WI38 (cell line): ENCODE measurements at regions not wholly inside any gene's neighbourhood (a gene's known extent, or its start where the extent isn't known, plus 50 kb on each side); places are given as distances from the start of the nearest gene placed in this dataset.
"Not testable (repeated sequence)": the region's sequence is repeated elsewhere in the genome, so short reads cannot be mapped to it uniquely, and the experiment has no call there.

Experiments
- H3K4me3 ChIP-seq: 2 replicates; pipeline ENCODE4 v1.5.1; 2011; ENCODE audit warnings: low read depth, mild to moderate bottlenecking, control low read depth, low read length
- TF ChIP-seq, protein P1 (sequence below): IDR thresholded peaks from 2 replicates; pipeline ENCODE4 v1.5.1; 2012; ENCODE audit warnings: low read depth, mild to moderate bottlenecking, control low read depth, low read length

DNA sequence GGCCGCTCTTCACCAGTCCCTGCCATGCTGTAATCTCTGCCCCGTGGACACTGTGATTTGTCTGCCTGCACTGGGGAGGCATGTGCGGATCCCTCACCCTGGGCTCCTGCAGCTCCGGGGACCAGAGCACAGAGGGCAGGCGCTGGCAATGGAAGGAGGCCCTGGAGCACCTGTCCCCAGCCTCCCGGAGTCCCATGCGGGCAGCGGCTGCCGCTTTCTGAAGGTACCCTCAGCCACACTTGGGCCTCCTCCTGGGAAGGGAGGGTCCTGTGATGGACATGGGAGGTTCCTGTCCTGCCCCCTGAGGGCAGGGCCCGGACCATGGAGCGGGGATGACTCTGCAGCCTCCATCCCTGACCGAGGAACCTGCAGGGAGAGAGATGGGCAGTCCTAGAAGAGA is 297.4 kb upstream of the SFSWAP start:
- TF ChIP-seq, protein P1, sequence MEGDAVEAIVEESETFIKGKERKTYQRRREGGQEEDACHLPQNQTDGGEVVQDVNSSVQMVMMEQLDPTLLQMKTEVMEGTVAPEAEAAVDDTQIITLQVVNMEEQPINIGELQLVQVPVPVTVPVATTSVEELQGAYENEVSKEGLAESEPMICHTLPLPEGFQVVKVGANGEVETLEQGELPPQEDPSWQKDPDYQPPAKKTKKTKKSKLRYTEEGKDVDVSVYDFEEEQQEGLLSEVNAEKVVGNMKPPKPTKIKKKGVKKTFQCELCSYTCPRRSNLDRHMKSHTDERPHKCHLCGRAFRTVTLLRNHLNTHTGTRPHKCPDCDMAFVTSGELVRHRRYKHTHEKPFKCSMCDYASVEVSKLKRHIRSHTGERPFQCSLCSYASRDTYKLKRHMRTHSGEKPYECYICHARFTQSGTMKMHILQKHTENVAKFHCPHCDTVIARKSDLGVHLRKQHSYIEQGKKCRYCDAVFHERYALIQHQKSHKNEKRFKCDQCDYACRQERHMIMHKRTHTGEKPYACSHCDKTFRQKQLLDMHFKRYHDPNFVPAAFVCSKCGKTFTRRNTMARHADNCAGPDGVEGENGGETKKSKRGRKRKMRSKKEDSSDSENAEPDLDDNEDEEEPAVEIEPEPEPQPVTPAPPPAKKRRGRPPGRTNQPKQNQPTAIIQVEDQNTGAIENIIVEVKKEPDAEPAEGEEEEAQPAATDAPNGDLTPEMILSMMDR = no peak
- H3K4me3 ChIP-seq = no peak overlapping the region

DNA sequence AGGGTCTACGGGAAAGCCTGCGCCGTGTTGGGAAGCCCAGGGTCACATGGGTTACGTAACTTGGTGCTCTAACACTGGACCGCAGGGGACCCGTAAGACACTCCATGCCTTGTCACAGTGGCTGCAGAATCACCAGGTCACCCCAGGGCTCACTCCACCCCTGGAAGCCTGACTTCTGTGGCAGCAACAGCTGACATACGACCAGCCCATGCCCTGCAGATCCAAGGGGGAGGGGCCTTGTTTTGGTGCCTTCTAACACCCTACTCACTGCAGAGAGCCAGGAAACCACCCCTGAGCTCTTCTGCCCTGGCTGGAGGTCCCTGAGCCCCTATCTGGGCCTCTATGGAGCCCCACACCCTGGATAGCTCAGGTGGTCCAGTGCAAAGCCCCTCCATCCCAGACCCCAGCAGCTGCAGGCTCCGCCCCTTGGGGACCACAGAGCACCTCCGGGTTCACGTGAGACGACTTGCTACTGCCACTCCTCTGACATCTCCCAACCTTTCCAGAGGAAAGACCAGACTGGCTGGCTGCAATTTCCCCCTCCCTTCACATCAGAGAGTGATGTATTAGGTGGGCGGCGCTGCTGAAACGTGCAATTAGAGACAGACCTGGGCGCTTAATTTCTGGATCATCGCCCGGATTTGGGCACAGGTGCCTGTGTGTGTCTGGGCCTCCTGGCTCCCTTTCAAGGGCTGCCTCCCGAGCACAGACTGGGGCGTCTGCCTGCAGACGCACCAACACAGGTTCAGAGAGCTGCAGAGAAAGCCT is 296.6 kb upstream of the SFSWAP start:
- H3K4me3 ChIP-seq = not testable (repeated sequence)

- TF ChIP-seq, protein P1 = no peak
- no peak overlapping the region for H3K4me3 ChIP-seq
Measured at GRCh38 chr12:131415781-131416180, 295.1 kb upstream of the SFSWAP start.

- H3K4me3 ChIP-seq = no peak overlapping the region
- TF ChIP-seq, protein P1 = no peak
Measured at GRCh38 chr12:131418121-131418520, 292.8 kb upstream of the SFSWAP start.

- no peak overlapping the region for H3K4me3 ChIP-seq
- TF ChIP-seq, protein P1 = no peak
Measured at GRCh38 chr12:131418884-131419283, 292.0 kb upstream of the SFSWAP start.

GRCh38 chr12:131420867-131421447 is 289.9 kb upstream of the SFSWAP start:
- TF ChIP-seq, protein P1 = no peak

GRCh38 chr12:131421509-131422186 is 289.2 kb upstream of the SFSWAP start:
- no peak overlapping the region for H3K4me3 ChIP-seq
- TF ChIP-seq, protein P1 = no peak

More at GRCh38 chr12:131420867-131421447, 289.9 kb upstream of the SFSWAP start:
- H3K4me3 ChIP-seq = no peak overlapping the region
